OCI-LY3 (cell line): ENCODE measurements at regions not wholly inside any gene's neighbourhood (a gene's known extent, or its start where the extent isn't known, plus 50 kb on each side); places are given as distances from the start of the nearest gene placed in this dataset.

Experiments used
- H2AFZ ChIP-seq: fragments of 200-600, 300-600 bp; shearing (Covaris generic); 2 replicates; pipeline ENCODE4 v1.6.0; 2014; ENCODE audit warnings: antibody characterized with exemption, low read depth, low read length
- H3K27ac ChIP-seq: fragments of 200-600, 300-600 bp; sonication (generic); 2 replicates; pipeline ENCODE4 v1.5.1; 2014; ENCODE audit warnings: mild to moderate bottlenecking, low read length, moderate library complexity, mixed read lengths
- H3K27me3 ChIP-seq: fragments of 200-600, 300-600 bp; sonication (generic); 2 replicates; pipeline ENCODE4 v1.6.1; 2014; ENCODE audit warnings: low read depth, low read length, mixed read lengths
- H3K36me3 ChIP-seq: fragments of 200-600, 300-600 bp; sonication (generic); replicated peaks from 2 replicates; pipeline ENCODE3; 2014; ENCODE audit warnings: low read depth, low read length, mixed read lengths
- H3K4me1 ChIP-seq: fragments of 300-600, 200-600 bp; sonication (generic); 2 replicates; pipeline ENCODE4 v1.6.1; 2014; ENCODE audit warnings: low read length, mixed read lengths
- H3K4me2 ChIP-seq: fragments of 200-600, 300-600 bp; sonication (generic); 2 replicates; pipeline ENCODE4 v1.6.1; 2014; ENCODE audit warnings: low read length, mixed read lengths
- H3K4me3 ChIP-seq: fragments of 300-600, 200-600 bp; sonication (generic); 2 replicates; pipeline ENCODE4 v1.5.1; 2014; ENCODE audit warnings: antibody characterized with exemption, mild to moderate bottlenecking, low read length, moderate library complexity
- H3K79me2 ChIP-seq: fragments of 300-600, 200-600 bp; shearing (Covaris generic); 2 replicates; pipeline ENCODE4 v1.6.1; 2014; ENCODE audit warnings: mild to moderate bottlenecking, low read length, mixed read lengths
- H3K9ac ChIP-seq: fragments of 300-600, 200-600 bp; shearing (Covaris generic); 2 replicates; pipeline ENCODE4 v1.6.0; 2014; ENCODE audit warnings: mild to moderate bottlenecking, low read length, moderate library complexity
- H3K9me3 ChIP-seq: fragments of 200-600, 300-600 bp; shearing (Covaris generic); 2 replicates; pipeline ENCODE4 v1.6.1; 2014; ENCODE audit warnings: low read length, mixed read lengths; ENCODE audit not compliant: insufficient read depth
- H4K20me1 ChIP-seq: fragments of 200-600, 300-600 bp; sonication (generic); 2 replicates; pipeline ENCODE4 v1.6.1; 2016; ENCODE audit warnings: low read length, mixed read lengths; ENCODE audit not compliant: insufficient read depth
- EZH2phosphoT487 ChIP-seq: fragments of 200-600 bp; shearing (Covaris generic); IDR thresholded peaks from 2 replicates; pipeline ENCODE4 v1.6.1; 2018; ENCODE audit warnings: antibody characterized with exemption, mixed run types, low read depth
- TF ChIP-seq, protein P1 (sequence below): fragments of 200-600, 300-600 bp; sonication (generic); IDR thresholded peaks from 2 replicates; pipeline ENCODE4 v1.5.1; 2014; ENCODE audit warnings: antibody characterized with exemption, low read length, low read depth

- Histone ChIP-seq H2AFZ (no peak overlapping the region), H3K79me2 (no peaks in the 10 kb centered on the region), H3K27ac (no peak overlapping the region), H3K27me3 (peaks cover 6% of the 10 kb centered on the region), H3K36me3 (no peaks in the 10 kb centered on the region), H3K9ac (no peak overlapping the region), H3K9me3 (no peaks in the 10 kb centered on the region), H3K4me3 (no peak overlapping the region), H3K4me2 (no peak overlapping the region), H3K4me1 (no peaks in the 10 kb centered on the region), H4K20me1 (no peaks in the 10 kb centered on the region)
- no peak for TF ChIP-seq EZH2phosphoT487
- TF ChIP-seq, protein P1, sequence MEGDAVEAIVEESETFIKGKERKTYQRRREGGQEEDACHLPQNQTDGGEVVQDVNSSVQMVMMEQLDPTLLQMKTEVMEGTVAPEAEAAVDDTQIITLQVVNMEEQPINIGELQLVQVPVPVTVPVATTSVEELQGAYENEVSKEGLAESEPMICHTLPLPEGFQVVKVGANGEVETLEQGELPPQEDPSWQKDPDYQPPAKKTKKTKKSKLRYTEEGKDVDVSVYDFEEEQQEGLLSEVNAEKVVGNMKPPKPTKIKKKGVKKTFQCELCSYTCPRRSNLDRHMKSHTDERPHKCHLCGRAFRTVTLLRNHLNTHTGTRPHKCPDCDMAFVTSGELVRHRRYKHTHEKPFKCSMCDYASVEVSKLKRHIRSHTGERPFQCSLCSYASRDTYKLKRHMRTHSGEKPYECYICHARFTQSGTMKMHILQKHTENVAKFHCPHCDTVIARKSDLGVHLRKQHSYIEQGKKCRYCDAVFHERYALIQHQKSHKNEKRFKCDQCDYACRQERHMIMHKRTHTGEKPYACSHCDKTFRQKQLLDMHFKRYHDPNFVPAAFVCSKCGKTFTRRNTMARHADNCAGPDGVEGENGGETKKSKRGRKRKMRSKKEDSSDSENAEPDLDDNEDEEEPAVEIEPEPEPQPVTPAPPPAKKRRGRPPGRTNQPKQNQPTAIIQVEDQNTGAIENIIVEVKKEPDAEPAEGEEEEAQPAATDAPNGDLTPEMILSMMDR: no peak
These were observed 351.0 kb upstream of the POU3F3 start for GRCh38 chr2:104502901-104503300.

DNA sequence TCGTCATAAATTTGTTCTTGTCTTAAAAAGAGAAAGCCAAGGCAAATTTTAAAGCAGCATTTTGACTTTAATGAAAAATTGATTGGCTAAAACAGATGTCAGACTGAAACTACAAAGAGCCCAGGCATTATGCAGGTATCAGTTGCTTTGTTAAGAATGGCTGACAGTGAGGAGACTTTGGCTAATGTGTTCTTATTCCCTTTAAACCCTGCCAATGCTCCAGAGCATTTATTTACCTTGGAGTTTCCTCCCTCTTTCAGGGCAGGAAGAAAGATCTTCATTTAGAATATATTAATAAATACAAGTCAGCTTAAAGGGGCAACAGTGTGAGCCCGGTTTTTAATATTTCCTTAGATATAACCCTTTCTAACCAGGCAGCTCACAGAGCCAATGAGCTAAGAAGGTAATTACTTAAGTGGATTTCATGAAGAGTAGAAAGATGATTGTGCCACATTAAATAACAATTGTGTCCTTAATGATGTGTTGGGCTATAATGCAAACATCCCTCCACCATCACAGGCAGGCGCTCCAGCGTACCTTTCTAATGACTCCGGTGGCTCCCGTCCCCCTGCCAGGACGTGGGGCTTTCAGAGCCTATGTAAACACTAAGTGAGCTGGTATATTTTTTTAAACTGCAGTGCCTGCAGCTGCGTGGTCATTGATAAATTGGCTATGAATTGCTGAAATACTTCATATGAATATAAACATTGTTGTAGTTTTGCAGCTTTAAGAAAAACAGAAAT lies 349.4 kb upstream of the POU3F3 start:
- no peaks in the 10 kb centered on the region for H3K9me3 ChIP-seq
- H3K4me1 ChIP-seq: no peaks in the 10 kb centered on the region
- no peaks in the 10 kb centered on the region for H3K36me3 ChIP-seq
- no peaks in the 10 kb centered on the region for H4K20me1 ChIP-seq
- no peak overlapping the region for H3K4me3 ChIP-seq
- H2AFZ ChIP-seq: no peak overlapping the region
- H3K27ac ChIP-seq: no peak overlapping the region
- no peak overlapping the region for H3K4me2 ChIP-seq
- H3K9ac ChIP-seq: no peak overlapping the region
- H3K27me3 ChIP-seq: peaks cover 6% of the 10 kb centered on the region
- H3K79me2 ChIP-seq: no peaks in the 10 kb centered on the region
- TF ChIP-seq, protein P1: no peak
- no peak for TF ChIP-seq EZH2phosphoT487

GRCh38 chr2:104518256-104518655 lies 335.7 kb upstream of the POU3F3 start:
- no peaks in the 10 kb centered on the region for H4K20me1 ChIP-seq
- H3K4me1 ChIP-seq: no peaks in the 10 kb centered on the region
- no peaks in the 10 kb centered on the region for H3K9me3 ChIP-seq
- H3K4me3 ChIP-seq: no peak overlapping the region
- 0 out of 2 replicates have a peak, but pooled peaks cover 10% of the 10 kb centered on the region for H3K27me3 ChIP-seq
- no peak overlapping the region for H3K9ac ChIP-seq
- H3K27ac ChIP-seq: no peak overlapping the region
- no peak for TF ChIP-seq EZH2phosphoT487
- no peaks in the 10 kb centered on the region for H3K79me2 ChIP-seq
- no peak overlapping the region for H2AFZ ChIP-seq
- H3K4me2 ChIP-seq: no peak overlapping the region
- H3K36me3 ChIP-seq: no peaks in the 10 kb centered on the region

- Histone ChIP-seq H4K20me1 (no peaks in the 10 kb centered on the region), H3K9ac (no peak overlapping the region), H2AFZ (no peak overlapping the region), H3K79me2 (no peaks in the 10 kb centered on the region), H3K27ac (no peak overlapping the region), H3K4me2 (no peak overlapping the region), H3K4me1 (no peaks in the 10 kb centered on the region), H3K4me3 (no peak overlapping the region), H3K9me3 (no peaks in the 10 kb centered on the region), H3K27me3 (0 out of 2 replicates have a peak, but pooled peaks cover 10% of the 10 kb centered on the region), H3K36me3 (no peaks in the 10 kb centered on the region)
- TF ChIP-seq EZH2phosphoT487: no peak
- TF ChIP-seq, protein P1: peak; percentile 49
These were observed 332.7 kb upstream of the POU3F3 start for GRCh38 chr2:104521247-104521646.
